NOMO-1 (cell line): ENCODE measurements at regions not wholly inside any gene's neighbourhood (a gene's known extent, or its start where the extent isn't known, plus 50 kb on each side); places are given as distances from the start of the nearest gene placed in this dataset.
A peak's percentile ranks its signal among the peaks of the same experiment; 100 is the strongest.

ENCODE experiments used
- DNase-seq, 2 experiments: peaks; one replicate each; lab custom pipeline; 2025; ENCODE audit not compliant: unreplicated experiment in 2 of 2; lab: John Stamatoyannopoulos, UW

DNA sequence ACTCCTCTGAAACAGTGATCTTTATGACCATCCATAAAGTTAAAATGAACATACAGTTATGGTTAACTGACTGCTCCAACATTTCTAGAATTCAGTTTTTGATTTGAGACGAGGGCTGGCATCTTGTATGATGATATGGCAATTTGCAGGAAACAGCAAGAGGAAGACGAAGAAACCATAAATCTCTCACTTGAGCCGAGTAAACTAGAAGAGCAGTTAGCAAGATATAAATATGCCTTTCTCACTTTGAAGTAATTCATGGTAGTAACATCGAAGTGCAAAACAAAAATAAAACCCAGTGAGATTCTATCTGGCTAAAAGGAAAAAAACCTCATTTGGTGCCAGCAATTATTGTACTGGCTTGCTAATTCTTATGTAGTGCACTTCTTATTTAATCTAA is 139.0 kb upstream of the SPRY1 start:
- DNase-seq = peak in 1 of 2 experiments; percentile 39

DNA sequence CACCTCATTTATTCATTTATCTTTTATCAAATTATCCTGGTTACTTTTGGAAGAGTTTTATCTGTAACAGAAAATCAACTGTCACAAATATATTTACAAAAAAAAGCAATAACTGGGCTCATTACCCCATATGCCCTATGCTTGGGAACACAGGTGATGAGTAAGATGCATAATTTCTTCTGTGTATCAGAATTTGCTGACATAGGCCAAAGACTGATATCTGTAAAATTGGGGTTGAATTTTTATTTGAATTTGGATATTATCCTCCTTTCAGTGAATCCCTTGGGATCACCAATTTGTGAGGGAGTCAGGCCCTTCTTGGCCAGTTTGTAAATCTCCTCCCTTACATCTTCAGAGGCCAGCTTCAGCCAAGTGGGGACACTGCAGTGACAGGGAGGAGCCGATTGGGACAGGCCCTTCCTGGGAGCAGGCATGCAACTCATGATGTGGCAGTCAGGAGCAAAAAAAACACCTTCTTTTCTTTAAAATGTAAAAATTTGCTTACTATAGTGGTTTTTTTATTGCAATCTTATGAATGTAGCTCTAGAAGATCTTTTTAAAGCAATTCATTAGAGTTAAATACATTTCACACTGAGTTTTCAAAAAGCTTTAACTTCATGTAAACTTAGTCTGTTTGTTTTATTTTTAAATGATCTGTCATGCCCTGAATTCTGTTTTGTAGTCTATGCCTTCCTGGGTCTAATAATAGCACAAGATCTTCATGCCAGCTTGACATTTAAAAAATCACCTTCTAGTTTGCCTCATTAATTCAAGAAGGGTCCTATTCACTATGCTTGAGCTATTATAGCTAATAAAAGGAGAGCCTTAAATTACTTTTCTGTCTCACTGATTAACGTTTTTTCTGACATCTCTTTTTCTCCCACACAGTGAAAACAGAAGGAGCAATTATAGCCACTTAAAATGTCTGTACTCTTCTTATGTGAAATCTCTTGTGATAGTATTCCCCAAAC is 136.6 kb upstream of the SPRY1 start:
- DNase-seq = no peak

DNA sequence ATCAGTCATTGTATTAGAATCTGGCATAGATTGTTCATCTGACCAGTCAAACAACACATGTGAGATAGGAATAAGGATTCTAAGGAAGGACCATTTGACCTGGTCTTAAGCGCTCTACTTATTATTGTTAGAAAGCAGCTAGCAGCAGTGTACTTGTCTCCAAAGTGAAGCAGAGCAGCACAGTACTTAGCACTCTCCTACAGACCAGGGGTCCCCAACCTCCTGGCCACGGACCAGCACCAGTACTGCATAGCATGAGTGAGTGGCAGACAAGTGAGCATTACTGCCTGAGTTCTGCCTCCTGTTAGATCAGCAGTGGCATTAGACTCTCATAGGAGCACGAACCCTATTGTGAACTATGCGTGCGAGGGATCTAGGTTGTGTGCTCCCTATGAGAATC is 135.9 kb upstream of the SPRY1 start:
- DNase-seq = no peak

DNA sequence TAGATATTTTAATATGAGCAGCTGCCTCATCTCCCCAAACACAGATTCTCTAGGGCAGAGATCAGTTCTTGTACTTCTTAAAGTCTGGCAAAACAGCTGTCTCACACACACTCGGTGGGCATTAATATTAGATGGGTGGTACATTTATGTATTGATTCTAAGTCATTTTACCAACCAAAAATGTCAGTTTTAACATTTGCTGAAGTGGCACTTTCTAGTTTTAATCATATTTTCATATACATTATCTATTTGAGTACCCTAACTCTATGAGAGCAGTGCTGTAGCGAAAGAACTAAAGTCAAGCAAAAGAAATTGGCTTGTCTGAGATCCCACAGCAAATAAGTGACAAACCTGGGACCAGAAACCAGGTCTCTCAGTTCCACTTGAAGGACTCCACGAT is 134.5 kb upstream of the SPRY1 start:
- DNase-seq = no peak

DNA sequence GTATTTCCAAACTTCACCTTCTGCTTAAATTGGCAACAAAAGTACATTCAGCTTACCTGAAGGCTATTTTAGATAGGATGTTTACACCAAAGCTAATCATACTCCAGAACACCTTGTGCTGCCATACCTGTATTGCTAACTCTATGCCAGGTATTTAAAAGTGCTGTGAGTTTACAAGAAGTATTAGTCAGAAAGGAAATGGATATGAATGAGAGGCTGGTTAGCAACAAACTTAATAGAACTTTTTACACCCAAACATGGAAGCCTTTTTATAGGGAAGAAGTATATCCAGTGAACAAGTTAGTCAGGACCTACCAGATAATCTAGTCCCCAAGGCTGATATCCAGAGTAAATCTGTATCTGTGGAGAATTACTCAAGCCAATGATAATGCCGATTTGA is 131.2 kb upstream of the SPRY1 start:
- DNase-seq = no peak

DNA sequence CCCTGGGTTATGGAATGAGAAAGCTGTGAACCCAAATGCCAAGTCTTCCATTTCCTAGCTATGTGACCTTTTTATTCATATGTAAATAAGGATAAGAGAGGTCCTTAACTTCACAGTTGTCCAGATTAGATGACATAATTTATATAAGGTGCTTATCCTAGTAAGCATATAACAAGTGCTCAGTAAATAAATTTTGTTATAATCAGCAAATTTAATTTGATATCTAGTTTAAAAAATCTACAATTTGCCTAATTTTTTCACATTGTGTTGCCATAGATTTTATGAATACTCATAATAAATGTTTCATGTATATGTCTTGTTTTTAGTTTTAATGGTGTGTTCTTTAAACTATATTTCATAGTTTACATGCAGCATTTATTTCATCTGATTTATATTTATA is 130.4 kb upstream of the SPRY1 start:
- DNase-seq = no peak

DNA sequence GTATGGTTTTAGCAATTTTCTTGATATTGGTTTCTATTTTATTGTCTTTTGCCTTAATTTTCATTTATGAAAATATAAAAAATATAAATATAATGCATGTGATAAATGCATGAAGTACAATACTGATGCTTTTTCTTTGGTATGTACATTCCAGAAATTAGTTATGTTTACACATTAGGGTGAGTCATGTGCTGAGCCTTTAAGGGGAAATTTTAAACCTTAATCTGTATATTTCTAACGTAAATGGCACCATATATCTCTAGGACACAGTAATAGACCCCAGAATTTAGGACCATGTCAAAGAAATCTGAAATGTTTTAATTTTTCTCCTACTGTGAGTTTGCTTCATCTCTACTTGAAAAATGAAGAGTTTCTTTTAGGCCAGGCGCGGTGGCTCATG is 117.8 kb upstream of the SPRY1 start:
- no peak for DNase-seq

DNA sequence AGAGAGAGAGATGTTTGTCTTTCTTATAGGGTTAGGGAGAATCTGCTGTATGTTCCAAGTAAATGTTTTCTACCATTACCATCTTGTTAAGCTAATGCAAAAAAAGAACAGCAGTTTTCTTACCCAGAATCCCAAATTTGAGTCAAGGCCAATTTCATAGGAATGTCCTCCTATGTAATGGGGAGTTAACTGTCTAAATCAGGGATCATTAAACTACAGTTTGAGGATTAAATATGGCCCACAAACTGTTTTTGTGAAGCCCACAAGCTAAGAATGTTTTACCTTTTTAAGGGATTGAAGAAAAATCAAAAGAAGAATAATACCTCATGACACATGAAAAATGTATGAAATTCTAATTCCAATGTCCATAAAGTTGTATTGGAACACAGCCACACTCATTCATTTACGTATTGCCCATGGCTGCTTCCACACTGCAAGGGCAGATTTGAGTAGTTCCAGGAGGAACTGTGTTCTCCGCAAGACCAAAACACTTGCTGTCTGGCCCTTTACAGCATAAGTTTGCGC is 113.2 kb upstream of the SPRY1 start:
- no peak for DNase-seq

DNA sequence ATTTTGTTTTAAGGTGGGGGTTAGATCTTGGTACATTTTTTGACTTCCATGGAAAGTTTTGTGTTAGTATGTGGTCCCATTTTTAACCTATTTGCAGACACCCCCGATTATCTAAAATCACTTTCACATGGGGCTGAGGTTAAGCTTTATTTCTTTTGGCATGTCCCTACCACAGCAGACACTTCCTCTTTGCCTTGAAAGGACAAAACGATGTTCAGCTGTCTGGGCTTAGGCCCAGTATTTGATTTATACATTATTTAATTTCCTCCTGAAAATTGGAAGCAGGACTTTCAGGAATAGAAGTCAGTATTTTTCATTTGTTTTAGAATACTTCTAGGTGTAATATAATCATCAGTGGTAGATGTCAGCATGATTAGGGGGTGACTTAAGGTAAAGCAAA is 112.4 kb upstream of the SPRY1 start:
- peak; percentile 1 to 19 for DNase-seq

DNA sequence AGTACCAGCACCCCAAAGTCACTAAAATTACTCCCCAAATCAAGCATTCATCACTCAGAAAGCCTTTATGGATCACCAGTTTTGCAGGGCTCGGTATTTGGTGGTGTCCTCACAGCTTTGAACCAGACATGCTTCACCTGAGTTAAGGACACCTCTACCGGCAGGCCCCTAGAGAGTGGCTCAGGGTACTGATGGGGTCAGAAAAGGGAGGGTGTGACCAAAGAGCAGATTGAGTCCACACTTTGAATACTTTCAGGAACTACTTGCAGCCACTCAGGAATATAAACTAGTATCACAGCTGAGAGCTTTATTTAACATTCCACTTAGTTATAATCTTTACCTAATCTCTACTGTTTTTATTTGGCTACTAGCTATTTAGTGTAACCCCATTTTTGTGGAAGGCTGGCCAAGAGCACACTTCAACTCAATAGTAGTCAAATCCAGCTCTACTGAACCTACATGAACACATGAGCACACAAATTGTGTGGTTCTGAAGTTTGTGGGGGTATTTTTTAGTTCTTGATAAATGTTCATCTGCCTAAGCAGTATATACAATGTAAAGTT is 109.6 kb upstream of the SPRY1 start:
- DNase-seq = no peak

DNA sequence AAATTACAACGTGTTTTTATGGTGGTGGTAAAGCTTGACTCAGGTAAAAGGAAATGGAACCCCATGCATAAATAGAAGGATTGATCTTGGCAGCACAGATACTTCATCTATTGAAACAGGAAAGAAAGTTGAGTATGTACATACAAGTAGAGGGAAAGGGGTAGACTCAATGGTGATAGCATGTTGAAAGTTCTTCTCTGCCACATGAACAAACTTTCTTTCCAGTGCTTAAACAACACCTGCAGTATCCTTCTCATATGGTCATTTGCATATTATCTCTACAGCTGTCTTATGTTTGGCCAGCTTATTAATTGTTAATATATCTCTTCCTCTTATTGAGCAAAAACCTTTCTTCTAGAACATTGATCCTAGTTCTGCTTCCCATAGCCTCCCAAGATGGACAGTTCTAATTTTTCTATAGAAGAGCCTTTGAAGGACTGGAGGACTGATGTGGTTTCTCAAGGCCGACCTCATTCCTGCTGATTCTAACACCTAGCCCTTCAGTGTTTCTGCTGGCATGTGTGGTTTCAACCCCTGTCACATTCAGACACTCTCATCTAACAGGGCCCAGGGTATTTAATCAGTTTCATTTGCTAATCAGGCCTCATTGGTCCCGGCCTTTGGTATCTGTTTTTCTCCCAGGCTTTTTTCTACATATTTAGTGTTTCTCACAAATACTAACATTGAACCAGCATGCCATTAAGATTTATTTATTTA is 108.1 kb upstream of the SPRY1 start:
- no peak for DNase-seq

DNA sequence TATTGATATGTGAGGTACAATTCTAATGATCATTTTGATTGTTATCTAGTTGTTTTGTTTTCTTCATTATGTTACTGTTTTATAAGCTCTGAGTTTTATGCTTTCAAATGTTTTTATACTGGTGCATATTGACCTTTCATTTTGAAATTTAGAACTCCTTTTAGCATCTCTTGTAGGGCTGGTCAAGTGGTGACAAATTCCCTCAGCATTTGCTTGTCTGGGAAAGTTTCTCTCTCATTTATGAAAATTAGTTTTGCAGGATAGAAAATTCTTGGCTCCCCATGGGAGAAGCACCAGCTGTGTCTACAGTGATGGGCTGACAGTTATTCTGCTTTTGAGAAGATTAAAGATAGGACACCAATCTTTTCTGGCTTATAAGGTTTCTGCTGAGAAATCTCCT is 105.3 kb upstream of the SPRY1 start:
- no peak for DNase-seq

DNA sequence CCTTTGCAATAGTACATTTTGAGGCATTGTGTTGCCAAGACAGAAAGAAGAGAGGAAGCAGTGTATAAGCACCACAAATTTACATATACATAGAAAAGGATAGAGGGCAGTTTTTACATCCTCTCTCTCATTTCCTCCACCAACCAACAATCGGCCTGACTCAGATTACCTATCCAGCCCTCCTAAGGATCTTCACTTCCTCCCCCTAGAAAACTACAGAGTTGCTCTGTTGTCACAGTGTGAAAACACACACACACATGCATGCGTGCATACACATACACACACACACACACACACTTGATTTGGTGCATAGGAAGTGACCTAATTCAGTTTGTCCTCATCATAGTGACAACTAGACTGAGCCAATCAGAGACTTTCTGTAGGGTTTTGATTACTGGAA is 98.8 kb upstream of the SPRY1 start:
- DNase-seq = no peak

DNA sequence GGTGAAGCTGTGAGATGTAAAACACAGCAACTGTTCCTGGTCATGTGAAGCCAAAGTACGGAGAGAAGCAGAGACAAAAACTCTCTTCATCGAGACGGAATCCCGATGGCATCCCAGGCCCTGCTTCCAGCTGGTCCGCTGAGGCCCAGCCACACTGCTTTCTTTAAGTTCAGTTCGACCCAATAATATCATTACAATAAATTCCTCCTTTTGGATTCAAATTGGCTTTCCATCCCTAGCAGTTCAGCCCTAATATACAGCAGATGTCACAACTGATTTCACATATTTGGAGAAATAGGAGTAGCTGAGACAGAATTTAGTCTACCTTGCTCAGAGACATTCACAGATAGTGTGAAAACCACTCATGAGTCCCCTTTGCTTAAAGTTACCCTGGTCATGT is 98.3 kb upstream of the SPRY1 start:
- DNase-seq = no peak

DNA sequence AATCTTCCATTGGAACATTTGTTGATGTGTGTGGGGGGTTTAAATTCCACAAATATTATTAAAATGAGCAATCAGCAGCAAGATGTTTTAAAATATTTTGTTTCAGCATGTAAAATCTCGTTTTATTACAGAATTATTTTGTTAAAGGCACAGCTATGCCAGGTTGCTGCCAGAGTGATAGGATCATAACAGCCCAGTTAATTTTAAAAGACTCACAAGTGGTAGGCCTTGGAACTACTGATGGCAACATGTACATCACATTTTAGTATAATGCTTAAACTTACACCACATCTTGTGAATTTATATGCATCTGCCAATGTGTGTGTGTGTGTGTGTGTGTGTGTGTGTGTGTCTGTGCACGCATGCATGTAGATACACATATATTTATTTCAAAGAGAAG is 97.8 kb upstream of the SPRY1 start:
- DNase-seq = no peak

DNA sequence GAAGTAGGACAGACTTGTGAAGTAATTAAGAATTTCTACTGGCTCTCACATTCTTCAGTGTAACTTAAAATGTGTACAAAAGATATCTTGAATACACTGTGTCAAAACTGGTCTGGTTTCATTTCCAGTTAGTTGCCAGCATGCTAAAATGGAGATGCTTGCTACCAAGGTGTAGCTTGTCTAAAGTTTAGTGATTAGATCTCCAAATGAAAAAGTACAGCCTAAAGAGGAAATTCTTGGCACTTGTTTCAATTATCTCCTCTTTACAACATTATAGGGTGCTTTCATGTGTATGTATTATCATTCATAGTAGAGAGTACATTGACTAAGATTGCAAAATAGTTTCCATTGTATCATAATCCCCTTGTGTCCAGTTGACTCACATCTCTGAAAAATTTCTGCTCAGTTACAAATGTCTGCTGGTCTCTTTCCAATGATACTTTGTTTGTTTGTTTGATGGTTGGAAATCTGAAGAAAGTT is 97.3 kb upstream of the SPRY1 start:
- DNase-seq = peak in 1 of 2 experiments; percentile 16

DNA sequence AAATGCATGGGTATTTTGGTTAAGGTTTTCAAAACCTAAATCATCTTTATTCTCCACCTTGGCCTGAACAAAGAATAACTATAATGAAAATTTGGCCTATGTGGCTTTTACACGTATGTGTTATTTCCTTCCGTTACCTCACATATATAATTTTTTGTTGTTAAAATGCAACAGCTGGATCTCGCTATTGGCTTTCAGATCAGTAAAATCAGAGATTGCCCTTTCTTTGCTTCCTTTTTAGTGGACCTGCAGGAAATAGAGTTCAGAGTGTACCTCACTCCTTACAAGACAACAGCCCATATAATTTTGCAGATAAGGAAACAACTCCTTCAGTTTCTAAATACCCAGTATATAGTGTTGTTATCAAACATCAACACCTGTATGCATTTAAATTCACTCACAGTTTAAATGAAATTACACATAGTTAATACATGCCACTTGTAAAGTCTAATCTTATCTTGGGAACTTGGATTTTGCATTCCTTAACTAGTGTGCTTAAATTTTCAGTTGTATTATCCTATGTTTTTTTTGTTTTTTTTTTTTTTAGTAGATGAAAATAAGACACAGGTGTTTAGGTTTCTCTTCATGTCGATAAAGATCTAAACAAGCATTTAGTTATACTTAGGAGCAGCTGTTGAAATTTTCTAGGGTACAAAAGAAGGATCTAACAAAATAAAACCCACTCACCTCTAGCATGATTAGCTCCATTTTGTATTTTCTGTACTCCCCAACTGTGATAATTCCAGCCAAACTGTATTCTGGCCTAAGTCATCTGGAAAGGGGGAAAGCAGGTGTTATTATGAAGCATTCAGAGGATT is 96.2 kb upstream of the SPRY1 start:
- no peak for DNase-seq

DNA sequence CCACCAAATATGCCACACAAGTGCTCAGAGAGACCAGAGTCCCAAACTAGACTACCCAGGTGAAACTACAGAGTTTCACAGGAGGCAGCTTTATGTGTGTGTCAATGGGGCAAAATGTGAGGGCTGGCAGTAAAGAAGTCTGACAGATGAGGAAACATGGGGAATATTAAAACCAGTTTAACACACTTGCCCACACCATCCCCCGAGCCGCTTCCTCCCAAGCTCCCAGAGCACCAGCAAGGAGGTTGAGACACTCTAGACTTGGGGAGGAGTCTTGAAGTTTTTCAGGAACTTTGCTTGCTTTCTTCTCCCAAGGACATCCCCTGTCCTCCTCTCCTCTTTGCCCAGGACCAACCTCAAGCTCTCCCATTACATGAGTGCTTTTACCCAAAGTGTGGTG is 94.7 kb upstream of the SPRY1 start:
- no peak for DNase-seq

DNA sequence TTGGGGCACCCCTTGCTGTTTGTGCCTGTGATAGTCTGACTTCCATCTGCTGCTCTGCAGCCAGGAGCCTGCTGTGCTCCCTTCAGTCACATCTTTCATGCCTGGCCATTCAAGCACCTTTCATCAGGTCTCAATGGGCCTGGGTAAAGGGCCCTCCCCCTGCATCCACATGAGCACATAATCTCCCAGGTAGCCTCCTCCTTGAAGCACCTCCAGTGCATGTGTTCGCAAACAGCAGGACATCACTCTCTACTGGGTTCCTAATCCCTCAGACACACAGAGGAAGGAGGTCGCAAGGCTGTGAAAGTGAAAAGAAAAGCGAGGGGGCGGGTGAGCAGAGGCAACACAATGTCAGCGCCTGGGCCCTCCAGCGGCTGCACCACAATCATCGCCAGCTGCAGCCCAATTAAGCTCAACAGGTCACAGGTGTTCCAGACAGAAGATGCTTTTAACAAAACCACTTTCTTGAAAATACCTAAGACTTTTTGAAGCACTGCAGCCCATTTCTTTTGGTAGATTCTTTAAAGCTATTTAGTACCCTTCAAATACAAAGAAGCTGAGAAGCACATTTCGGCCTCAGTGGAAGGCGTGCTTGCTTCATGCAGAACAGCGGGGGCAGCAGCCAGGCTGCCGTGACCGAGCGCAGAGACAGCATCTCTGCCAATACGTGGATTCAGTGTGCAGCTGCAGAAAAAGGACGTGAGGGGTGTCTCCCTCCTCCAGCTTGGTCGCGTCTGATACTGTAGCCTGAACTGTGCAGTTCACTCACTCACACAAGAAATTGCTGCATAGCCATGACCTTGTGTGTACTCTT is 92.2 kb upstream of the SPRY1 start:
- no peak for DNase-seq

DNA sequence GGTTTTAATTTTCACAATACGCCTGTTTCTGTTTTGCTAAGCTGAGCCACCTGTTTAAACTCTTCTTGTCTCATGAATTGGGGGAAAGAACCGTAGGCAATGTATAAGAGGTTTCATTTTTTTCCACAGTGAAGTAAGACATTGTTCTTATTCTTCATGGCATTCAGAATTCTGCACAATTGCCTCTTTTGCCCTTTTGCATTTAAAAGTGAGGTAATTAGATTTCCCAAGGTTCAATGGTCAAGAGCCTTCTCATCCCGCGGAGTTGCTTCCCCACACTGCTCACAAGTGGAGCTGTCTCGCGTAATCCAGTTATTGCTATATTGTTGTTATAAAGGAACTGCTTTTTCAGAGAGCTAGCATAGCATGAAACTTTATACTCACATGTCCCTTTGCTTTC is 90.9 kb upstream of the SPRY1 start:
- DNase-seq = no peak
